GM06990 (cell line): ENCODE measurements at regions not wholly inside any gene's neighbourhood (a gene's known extent, or its start where the extent isn't known, plus 50 kb on each side); places are given as distances from the start of the nearest gene placed in this dataset.

Experiments used
- DNase-seq: peaks from one replicate; pipeline ENCODE4 v3.0.0-alpha.2; 2011; ENCODE audit not compliant: insufficient read length; ENCODE audit errors: extremely low read depth
- H3K27me3 ChIP-seq: replicated peaks from 2 replicates; pipeline ENCODE4 v1.6.0; 2011; ENCODE audit warnings: low read length; ENCODE audit not compliant: control insufficient read depth, insufficient read depth
- H3K36me3 ChIP-seq: 2 replicates; pipeline ENCODE4 v1.5.1; 2011; ENCODE audit warnings: low read length; ENCODE audit not compliant: control insufficient read depth, insufficient read depth
- H3K4me3 ChIP-seq: replicated peaks from 2 replicates; pipeline ENCODE4 v1.5.1; 2011; ENCODE audit warnings: low read depth, mild to moderate bottlenecking, control low read depth, low read length
- CTCF ChIP-seq: IDR thresholded peaks from 2 replicates; pipeline ENCODE4 v1.5.1; 2011; ENCODE audit warnings: low read length, control low read depth, mild to moderate bottlenecking, inconsistent platforms; ENCODE audit not compliant: insufficient read depth, poor library complexity, severe bottlenecking

GRCh38 chr5:126253406-126253805 is 169.8 kb upstream of the GRAMD2B start:
- Histone ChIP-seq H3K4me3 (no peak overlapping the region), H3K27me3 (no peaks in the 10 kb centered on the region), H3K36me3 (no peaks in the 10 kb centered on the region)
- DNase-seq, result no peak
- TF ChIP-seq CTCF, result no peak

- no peak for DNase-seq
- H3K27me3 ChIP-seq, result no peaks in the 10 kb centered on the region
- H3K36me3 ChIP-seq, result no peaks in the 10 kb centered on the region
- TF ChIP-seq CTCF, result no peak
- no peak overlapping the region for H3K4me3 ChIP-seq
Measured at GRCh38 chr5:126263591-126264184, 159.5 kb upstream of the GRAMD2B start.

- Histone ChIP-seq H3K36me3 (no peaks in the 10 kb centered on the region), H3K27me3 (no peaks in the 10 kb centered on the region), H3K4me3 (no peak overlapping the region)
- no peak for DNase-seq
- TF ChIP-seq CTCF, result no peak
Measured at GRCh38 chr5:126265917-126266316, 157.3 kb upstream of the GRAMD2B start.

- DNase-seq, result no peak
- no peaks in the 10 kb centered on the region for H3K27me3 ChIP-seq
- H3K36me3 ChIP-seq, result no peaks in the 10 kb centered on the region
- TF ChIP-seq CTCF, result no peak
- no peak overlapping the region for H3K4me3 ChIP-seq
Measured at GRCh38 chr5:126267438-126267837, 155.8 kb upstream of the GRAMD2B start.

- no peak for TF ChIP-seq CTCF
- no peak for DNase-seq
- Histone ChIP-seq H3K4me3 (no peak overlapping the region), H3K36me3 (no peaks in the 10 kb centered on the region), H3K27me3 (no peaks in the 10 kb centered on the region)
Measured at GRCh38 chr5:126268697-126269315, 154.4 kb upstream of the GRAMD2B start.

- Histone ChIP-seq H3K4me3 (no peak overlapping the region), H3K36me3 (no peaks in the 10 kb centered on the region), H3K27me3 (no peaks in the 10 kb centered on the region)
- TF ChIP-seq CTCF, result no peak
- DNase-seq, result no peak
Measured at GRCh38 chr5:126269511-126269910, 153.7 kb upstream of the GRAMD2B start.
